HFF-Myc (cell line): ENCODE measurements at regions not wholly inside any gene's neighbourhood (a gene's known extent, or its start where the extent isn't known, plus 50 kb on each side); places are given as distances from the start of the nearest gene placed in this dataset.

ENCODE experiments used
- DNase-seq: peaks from one replicate; pipeline ENCODE4 v3.0.0-alpha.2; 2011; ENCODE audit warnings: low read depth; ENCODE audit errors: extremely low read depth
- H3K4me3 ChIP-seq: replicated peaks from 2 replicates; pipeline ENCODE4 v1.5.1; 2011; ENCODE audit warnings: low read depth, mild to moderate bottlenecking, control low read depth, low read length
- TF ChIP-seq, protein P1 (sequence below): IDR thresholded peaks from 2 replicates; pipeline ENCODE4 v1.5.1; 2012; ENCODE audit warnings: mild to moderate bottlenecking, low read depth, low read length, control low read depth; ENCODE audit errors: missing control alignments

DNA sequence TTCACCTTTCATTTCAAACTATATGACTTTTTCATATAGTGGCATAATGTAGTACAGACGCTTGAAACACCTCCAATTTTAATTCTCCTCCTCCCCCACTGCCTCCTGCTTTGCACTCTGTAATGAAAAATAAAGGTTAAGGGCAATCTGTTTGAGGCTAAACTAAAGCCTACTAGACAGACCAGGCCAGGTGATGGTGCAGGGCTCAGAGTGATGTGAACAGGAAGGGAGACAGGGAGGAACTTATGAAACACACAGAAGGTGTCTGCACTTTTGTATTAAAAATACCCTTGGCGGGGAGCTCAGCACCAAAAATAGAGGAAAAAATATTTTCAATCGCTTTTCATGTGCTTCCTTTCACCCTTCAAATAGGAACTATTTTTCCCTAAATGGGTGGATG, 415.4 kb downstream of the LMO4 start:
- TF ChIP-seq, protein P1, sequence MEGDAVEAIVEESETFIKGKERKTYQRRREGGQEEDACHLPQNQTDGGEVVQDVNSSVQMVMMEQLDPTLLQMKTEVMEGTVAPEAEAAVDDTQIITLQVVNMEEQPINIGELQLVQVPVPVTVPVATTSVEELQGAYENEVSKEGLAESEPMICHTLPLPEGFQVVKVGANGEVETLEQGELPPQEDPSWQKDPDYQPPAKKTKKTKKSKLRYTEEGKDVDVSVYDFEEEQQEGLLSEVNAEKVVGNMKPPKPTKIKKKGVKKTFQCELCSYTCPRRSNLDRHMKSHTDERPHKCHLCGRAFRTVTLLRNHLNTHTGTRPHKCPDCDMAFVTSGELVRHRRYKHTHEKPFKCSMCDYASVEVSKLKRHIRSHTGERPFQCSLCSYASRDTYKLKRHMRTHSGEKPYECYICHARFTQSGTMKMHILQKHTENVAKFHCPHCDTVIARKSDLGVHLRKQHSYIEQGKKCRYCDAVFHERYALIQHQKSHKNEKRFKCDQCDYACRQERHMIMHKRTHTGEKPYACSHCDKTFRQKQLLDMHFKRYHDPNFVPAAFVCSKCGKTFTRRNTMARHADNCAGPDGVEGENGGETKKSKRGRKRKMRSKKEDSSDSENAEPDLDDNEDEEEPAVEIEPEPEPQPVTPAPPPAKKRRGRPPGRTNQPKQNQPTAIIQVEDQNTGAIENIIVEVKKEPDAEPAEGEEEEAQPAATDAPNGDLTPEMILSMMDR, result no peak
- H3K4me3 ChIP-seq, result no peak overlapping the region
- DNase-seq, result no peak

DNA sequence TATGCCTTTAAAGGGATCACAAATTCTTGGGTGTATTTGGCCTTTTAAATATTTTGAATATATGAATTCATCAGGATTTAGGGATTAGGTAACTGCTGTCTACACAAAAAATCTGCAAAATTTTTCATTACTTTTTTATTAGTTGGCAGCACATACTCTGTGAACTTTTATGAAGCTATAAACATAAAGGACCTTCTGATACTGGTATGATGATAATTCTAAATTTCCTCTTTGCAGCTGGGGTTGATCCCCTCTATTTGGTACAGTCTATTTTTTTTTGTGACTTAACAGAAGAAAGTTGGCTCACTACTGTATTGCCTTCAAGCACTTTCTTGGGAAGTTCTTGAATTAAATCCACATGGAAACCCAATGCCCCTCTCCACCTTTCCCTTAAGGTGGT, 416.1 kb downstream of the LMO4 start:
- H3K4me3 ChIP-seq, result no peak overlapping the region
- no peak for DNase-seq
- TF ChIP-seq, protein P1, result no peak

DNA sequence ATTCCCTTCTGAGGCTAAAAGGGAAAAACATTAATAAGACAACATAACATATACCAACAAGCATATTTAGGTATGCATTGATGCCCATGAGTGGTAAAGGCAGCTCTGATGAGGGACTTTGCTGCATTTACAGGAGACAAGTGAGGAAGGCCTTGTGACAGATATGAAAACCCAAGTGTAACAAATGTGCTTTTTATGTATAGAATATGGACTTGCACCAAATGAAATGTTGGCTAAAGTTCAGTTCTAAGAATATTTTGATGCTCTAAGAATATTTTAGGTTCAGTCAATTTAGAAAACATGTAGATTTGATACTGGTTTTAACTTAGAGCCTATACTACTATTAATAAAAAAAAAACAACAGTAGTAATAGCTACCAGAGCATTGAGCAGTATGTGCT, 424.7 kb downstream of the LMO4 start:
- TF ChIP-seq, protein P1, result no peak
- no peak for DNase-seq
- no peak overlapping the region for H3K4me3 ChIP-seq

DNA sequence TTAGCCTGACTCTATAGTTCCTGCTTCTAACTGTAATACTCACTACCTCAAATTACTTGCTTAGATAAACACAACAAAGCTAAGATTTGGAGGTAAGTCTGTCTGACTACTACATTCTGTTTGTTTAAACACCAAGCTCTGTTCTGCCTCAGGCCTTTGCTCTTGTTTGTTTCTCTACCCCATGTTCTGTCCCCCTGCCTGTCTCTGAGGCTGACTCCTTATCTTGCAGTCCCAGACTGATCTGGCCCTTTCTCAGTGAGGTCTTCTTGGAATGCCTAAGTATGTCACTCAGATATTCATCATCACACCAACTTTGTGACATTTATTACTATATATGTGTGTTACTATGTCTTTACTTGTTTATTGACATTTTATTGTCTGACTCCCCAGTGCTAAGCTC, 425.5 kb downstream of the LMO4 start:
- DNase-seq, result no peak
- TF ChIP-seq, protein P1, result no peak

DNA sequence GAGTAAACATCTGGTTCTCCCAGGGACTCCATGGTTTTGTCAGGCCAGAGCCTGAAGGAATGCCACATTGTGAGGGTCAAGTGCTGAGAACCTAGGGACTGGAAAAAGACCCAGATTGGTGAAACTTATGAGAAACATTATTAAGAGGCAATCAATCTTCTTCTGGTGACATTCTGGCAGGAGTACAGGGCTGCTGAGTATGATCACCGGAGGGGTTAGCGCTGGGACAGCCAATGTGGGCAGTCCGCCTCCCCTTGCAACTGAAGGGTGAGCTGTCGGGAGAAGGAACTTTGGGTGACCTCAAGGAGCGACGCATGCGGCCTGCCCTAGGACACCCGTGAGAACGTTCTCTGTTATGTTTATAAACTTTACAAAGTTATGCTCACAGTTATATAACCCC, 429.0 kb downstream of the LMO4 start:
- TF ChIP-seq, protein P1, result no peak
- no peak for DNase-seq
- H3K4me3 ChIP-seq, result no peak overlapping the region

More for the DNA sequence above, 425.5 kb downstream of the LMO4 start:
- no peak overlapping the region for H3K4me3 ChIP-seq

DNA sequence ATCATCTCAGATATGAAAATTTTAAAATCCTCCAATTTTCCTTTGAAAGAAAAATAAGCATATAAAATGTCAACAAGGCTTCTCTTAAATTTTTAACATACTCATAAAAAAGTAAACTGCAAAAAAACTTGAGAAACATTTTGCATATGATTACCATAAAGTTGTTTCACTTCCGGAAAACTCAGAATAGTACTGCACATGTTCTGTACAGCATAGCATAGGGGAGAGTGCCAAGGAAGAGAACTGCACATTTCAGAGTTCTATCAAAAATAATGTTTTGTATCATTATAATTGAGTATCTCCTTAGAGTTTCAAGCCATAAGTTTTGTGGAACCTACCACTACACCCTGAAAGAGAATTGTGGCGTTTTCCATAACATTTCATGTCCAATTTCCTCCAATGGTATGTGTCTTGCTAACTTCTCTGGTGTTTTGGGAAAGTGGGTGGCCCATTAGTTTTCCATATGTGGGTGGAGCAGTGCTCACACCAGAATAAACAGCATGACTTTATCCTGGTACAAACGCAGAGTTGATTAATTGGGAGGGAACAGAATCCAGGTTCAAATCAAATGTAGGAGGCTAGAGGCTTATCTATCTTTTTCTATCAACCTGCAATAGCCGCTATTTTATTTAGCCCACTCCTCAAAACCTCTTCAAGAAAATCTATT, 430.9 kb downstream of the LMO4 start:
- TF ChIP-seq, protein P1, result no peak
- no peak overlapping the region for H3K4me3 ChIP-seq
- no peak for DNase-seq

DNA sequence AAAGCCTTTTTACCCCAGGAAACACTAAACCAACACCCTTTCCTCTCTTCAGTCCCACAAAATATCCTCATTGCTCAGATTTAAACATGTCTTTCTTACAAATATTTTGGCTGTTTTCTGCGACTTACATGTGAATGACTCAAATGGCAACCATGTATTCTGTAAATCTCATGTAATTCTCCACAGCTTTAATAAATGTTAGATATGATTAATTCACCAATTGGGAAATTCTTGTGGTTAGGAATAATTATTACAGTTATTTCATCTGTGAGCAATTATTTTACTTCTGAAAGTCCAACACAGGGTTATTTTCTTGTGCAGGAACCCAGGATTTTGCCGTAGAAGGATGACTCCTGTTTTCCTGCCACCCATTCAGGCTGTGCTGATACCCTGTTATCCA, 431.5 kb downstream of the LMO4 start:
- no peak overlapping the region for H3K4me3 ChIP-seq
- no peak for DNase-seq
- TF ChIP-seq, protein P1, result no peak
